ENCODE measurements at regions not wholly inside any gene's neighbourhood (a gene's known extent, or its start where the extent isn't known, plus 50 kb on each side); places are given as distances from the start of the nearest gene placed in this dataset.

DNA sequence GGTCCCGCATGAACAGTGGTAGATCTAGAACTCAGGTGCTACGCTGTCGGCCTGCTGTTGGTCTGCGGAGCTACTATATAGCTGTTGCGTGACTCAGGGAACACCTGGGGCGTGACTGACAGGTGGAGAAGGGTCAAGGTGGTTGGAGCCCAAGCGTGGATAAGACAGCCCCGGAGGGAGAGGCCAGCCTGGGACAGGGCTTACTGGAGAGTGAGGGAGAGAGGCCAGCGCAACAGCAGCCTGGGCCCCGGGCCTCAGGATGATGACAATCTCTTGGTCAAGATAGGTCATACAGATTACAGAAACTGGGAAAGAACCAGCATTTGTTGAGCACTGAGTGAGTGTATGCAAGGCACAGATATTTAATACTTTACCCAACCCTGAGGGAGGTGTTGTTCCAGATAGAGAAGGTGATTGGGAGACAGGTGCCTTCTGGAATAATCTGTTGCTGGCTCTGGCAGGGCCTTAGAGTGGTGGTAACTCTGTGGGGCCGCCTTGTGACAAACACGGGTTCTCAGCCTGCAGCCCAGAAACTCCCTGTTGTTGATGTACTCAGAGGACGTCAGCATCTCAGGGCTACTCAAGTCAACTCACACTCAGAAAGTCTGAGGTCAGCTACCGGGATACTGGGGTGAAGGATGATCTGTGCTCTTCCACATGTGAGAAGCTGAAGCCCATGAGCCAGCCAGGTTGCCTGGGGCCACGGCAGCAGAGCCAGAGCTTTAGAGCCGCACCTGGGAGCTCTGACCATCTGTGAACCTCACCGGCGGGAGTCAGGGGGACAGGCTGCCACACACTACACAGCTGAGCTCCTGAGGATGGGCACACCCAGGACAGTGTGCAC lies 265.4 kb upstream of the HES1 start:
- no peak for DNase-seq (ENCODE audit: extremely low read depth in 1 of 2, low read depth in 1 of 2)

DNA sequence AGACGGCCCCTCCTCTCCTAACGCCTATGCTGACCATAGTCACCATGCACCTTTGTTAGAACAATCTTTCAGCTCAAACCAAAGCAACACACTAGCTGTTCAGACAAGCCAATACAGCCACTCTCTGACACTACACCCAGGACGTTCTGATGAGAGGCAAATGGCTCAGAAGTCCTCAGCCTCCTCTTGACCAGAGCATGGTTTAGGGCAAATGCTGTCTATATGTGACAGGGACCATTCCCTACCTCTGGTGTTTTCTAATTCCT lies 264.8 kb upstream of the HES1 start:
- DNase-seq (ENCODE audit: extremely low read depth in 1 of 2, low read depth in 1 of 2), result no peak

DNA sequence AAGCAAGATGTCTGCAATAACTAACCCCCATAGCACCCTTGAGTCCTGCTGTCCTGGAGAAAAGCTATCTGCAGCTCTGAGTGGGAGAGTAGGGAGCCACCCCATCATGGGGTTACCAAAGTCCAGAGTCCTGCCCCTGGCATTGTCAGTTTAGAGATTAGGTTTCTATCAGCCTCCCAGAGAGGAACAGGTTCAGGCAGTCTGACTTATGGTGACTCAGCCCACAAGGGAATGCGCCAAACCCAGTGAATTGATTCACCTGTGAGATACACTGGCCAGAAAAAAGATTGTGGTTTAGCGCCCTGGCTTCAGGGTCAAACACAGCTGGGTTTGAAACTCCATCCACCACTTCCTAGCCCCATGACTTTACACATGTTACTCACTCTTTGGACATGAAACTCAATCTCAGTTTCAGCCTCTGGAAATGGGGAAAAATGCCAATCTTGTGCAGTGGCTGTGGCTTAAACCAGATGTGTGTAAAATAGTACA lies 263.6 kb upstream of the HES1 start:
- DNase-seq (ENCODE audit: extremely low read depth in 1 of 2, low read depth in 1 of 2), result no peak

DNA sequence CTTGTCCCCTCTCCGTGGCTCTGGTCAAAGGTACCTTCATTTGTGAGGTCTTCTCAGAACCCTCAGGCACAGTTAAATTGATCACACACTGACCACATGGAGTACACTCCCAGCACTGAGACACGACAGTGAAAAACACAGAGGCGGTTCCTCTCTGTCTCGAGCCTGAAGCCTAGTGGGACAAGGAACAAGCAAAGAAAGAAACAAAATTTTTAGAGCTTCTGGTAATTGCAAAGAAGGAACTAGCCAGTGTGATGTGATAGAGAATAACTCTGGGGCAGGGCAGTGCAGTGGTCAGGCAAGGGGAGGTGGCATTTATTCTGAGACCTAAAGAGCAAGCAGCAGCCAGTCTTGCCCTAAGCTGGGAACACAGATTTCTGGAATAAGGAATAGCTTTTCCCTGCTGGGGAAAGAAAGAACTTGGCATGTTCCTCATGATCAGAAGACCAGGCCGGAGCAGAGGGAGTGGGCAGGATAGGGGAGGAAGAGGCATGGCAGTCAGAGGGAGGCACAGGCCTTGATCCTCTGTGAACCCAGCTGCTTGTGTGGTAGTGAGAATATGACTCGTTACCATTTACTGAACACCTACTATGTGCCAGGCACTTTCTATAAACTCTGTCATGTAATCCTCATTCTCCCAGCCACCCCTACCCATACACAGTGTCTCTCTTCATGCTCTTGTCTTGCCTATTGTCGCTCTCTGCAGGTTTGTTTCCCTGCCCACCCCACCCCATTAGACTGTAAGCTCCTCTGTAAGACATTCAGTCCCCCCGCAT lies 262.3 kb upstream of the HES1 start:
- DNase-seq (ENCODE audit: extremely low read depth in 1 of 2, low read depth in 1 of 2), result no peak

DNA sequence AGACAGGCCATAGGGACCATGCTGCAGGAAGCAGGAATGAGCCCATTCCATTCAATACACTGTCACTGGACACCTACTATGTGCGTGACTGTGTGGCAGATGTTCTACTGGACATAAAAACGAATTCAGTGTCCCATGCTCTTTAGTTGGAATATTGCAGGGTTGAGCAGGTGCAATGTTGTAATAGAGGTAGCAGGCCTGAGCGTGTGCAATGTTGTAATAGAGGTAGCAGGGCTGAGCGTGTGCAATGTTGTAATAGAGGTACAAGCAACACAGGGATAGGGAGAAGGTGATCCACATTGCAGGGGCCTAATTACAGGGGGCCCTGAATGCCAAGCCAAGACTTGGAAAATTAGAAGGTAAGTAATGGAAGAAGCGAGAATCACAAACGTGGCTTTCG lies 261.4 kb upstream of the HES1 start:
- DNase-seq (ENCODE audit: extremely low read depth in 1 of 2, low read depth in 1 of 2), result no peak

DNA sequence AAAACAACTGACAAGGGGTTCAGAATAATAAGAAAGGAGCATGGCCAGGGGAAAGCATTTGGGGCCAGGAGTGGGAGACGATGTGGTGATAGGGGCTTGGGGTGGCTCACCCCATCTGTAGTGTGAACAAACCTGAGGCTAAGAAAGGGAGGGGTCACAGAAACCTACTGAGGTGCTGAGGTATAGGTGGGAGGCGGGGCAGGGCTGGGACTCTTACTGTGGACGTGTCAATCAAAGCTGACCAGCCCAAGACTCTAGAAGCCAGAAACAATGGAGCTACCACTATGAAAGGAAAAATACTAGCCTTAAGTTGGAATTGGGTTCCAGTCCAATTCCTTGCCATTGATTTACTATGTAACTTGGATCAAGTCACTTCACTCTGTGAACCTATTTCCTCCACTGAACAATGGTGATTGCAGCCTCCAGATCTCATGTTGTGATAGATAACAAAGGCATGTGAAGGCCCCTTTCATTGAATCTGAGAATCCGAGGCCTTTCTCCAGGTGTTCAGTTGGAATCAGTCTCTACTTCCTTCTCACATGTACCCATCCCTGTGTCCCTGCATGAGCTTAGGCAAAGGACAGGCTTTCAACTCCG lies 260.9 kb upstream of the HES1 start:
- no peak for DNase-seq (ENCODE audit: extremely low read depth in 1 of 2, low read depth in 1 of 2)

DNA sequence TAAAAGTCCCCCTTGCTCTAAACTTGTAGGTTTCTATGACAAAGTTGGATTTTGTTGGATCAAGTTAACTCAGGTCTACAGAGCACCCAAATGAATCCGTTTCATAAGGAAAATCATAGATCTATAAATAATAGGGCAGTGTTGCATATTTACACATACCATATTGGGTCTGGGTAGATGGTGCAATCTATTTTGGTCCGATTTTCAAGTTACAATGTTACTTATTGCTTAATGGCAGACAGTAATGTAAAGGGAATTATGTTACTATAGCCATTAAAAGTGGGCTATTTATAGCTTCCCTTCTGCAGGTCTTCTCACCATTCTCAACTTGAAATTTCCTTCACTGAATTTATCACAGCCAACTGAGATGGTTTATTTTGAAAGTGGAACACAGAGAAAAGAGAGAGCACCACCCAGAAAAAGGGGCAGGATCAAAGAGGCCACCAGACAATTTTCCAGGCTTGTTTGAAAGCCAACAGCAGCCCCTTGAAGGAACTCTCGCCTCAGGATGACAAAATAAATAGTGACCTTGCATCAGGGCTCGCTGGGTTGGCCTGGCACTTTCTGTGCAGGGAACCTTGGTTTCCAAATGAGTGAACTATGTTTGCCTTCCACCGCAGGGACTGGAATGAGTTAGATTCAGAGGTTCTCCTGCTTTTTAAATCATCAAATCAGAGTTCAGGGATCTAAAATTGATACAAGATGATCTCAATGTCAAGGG lies 260.2 kb upstream of the HES1 start:
- no peak for DNase-seq (ENCODE audit: extremely low read depth in 1 of 2, low read depth in 1 of 2)

DNA sequence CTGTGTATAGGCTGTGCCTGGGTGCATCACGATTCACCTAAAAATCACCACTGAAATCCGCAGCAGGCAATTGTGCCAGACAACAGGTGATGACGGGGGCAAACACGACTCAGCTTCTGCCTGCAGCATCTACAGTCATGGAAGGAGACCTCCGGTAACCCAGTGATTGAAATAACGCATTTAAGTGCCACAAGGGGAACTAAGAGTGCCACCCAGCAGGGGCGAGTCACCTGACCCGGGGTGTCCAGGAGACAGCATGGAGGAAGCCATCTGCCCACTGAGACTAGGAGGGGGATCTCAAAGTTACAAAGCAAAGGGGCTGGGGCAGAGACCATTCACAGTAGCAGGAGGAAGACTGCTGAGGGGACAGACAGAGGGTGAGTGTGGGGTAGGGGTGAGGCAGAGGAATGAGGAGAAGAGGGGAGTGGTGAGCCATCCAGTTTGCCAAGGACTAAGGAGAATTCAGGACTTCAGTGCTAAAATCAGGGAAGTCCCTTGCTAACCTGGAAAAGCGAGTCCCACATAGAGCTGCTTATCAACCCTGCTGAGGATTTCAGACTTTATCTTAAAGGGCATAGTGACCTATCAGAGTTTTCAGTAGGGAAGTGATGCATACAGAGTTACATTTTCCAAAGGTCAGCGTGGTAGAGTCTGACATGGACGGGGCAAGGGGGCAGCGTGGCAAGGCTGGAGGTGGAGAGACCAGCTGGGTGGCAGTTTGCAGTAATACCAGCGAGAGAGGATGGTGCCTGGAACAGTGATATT lies 256.7 kb upstream of the HES1 start:
- no peak for DNase-seq (ENCODE audit: extremely low read depth in 1 of 2, low read depth in 1 of 2)

DNA sequence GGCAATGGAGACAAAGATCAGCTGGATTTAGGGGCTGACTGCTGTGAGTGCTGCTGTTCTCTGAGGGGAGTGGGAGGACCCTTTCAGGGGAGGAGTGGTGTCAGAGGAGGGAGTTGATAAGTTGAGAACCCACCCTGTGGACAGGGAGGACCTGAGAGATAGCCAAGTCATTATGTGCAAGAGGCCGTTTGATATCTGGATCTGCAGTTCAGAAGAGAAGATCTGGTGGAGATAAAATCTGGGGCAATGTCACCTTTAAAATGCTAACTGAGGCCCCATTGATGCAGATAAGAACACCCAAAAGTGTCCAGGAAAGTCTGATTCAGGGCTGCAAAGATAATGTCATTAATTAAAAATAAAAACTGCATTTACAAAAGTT lies 256.1 kb upstream of the HES1 start:
- no peak for DNase-seq (ENCODE audit: extremely low read depth in 1 of 2, low read depth in 1 of 2)

DNA sequence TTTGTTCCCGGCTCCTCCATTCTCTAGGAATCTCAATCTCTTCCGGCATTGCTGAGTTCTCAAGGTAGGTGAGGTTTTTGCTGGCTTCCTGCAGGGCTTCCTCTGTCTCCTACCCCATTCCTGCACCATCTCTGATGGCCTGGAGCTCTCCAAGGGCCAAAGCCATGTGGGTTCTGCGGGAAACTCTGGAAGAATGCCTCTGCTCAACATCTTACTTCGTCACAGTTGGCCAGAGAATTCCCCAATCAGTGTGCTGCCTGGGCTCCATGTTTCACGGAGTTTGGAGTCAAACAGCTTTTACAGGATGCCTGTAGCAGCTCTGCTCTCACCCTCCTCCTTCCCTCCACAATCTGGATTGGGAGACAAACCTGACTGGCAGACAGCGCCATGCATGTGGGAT lies 253.9 kb upstream of the HES1 start:
- no peak for DNase-seq (ENCODE audit: extremely low read depth in 1 of 2, low read depth in 1 of 2)

DNA sequence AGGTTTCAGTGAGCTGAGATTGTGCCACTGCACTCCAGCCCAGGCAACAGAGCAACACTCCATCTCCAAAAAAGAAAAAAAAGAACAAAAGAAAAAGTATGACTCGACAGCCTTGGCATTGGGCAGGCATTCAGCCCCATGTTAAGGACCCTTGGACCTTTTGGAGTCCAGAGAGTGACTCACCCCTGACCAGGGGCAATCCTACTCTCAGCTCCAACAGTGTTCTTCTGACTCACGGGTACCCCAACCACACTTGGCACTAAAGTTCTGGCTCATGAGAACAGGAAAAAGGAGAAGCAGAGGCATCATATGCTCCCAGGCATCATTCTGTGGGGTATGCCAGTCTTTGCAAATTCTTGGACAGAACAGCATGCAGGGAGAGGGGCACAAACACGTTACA lies 252.4 kb upstream of the HES1 start:
- no peak for DNase-seq (ENCODE audit: extremely low read depth in 1 of 2, low read depth in 1 of 2)

DNA sequence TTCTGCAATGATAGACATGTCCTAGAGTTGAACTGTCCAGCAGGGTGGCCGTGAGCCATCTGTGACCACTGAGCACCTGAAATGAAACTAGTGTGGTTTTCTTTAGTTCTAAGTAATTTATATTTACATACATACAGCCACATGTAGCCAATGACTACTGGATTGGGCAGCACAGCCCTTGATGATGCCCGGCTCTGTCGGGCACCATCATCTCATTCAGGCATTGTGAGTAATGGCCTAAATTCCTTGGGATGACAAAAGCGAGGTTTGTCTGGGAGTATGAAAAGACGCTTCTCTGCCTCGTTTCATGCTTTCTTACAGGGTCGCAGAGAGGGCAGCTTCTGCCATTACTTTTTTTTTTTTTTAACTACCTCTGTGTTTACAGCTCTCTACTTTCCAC lies 251.9 kb upstream of the HES1 start:
- no peak for DNase-seq (ENCODE audit: extremely low read depth in 1 of 2, low read depth in 1 of 2)

DNA sequence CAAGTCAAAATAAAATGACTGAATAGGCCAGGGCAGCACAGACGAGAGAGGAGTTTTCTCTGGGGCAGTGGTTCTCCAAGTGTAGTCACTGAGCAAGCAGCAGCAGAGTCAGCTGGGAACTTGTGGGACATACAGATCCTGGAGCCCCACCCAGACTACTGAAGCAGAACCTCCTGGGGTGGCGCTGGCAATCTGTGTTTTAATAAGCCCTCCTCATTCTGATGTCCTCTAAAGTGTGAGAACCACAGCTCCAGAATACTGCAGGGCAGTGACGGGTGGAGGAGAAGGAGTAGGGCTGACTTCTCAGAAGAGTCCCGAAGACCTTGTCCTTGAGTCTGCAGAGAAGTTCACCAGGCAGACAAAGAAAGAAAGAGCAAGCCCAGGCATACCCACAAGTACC lies 251.3 kb upstream of the HES1 start:
- DNase-seq (ENCODE audit: extremely low read depth in 1 of 2, low read depth in 1 of 2), result no peak

DNA sequence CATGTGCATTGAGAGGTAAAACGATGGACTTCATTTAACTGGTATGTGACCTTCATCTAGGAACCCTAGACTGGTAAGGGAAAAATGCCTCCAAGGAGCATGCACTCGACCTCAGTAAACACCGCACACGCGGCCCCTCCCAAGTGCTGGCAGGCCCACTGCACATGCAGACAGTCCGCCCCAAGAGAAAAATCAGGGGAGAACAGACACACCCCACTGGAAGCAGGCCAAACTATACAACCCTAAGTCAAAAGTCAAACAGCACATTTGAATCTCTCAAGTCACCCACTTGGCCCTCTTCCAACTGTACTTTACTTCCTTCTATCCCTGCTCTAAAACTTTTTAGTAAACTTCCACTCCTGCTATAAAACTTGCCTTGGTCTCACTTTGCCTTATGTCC lies 250.1 kb upstream of the HES1 start:
- no peak for DNase-seq (ENCODE audit: extremely low read depth in 1 of 2, low read depth in 1 of 2)

DNA sequence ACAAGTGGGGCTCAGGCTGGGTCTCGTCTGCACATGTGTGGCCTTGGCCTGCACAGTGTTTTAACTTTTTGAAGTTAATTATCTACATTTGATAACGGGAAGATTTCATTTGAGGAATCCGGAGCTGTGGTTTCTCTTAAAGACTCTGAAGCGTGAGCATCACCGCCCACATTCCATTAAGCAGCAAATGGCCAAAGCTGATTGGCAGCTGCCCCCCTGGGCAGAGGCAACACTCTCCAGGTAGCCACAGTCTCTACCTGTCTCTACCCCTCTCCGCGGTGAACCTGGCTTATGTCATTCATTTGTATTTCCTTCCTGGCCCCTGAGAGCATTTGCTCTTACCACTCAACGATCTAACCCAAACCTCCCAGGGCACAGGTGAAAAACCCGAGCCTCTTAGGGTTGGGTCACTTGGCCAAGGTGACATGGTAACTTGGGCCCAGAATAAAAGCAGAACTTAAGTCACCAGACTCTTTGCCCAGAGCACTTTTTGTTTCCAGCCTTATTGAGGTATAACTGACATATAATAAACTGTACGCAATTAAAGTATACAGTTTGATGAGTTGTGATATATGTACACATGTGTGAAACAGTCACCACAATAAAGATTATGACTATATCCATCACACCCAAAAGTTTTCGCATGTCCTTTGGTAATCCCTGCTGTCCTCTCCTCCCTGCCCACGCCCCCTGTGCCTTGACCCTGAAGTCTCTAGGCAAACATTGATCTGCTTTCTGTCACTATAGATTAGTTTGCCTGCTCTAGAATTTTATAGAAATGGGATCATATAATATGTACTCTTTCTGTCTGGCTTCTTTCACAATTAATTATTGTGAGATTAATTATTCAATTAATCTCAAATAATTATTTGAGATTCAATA lies 245.7 kb upstream of the HES1 start:
- no peak for DNase-seq (ENCODE audit: extremely low read depth in 1 of 2, low read depth in 1 of 2)

DNA sequence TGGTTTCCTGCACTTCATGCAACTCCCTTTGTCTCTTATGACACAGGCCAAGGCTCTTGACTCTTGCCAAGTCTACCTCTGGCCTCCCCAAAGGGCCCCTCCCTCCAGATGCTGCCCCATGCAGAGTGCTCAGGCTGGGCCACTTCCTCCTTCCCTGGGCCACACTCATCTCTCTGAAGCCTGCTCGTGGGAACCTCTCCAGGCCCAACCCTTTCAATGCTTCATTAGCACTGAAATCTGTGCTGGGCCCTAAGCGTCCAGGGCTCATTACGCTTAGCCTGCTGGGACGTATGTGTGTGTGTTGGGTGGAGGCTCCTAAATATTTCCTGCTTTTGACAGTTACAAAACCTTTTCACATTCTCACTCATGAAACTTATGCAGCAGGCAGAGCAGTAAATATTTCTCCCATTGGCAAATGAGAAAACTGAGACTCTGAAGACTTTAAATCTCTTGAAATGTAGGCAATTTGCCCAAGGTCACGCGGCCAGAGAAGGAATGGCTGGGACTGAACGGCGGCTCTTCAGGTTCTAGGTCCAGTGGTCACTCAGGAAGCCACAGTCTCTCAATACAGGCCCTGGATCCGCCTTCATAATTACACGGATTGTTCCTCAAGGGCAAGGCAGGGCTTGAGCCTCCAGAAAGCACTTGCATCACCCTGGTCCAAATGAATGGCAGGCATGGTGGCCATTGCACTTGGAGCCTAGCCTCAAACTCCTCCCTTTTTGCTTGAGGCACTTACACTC lies 241.7 kb upstream of the HES1 start:
- DNase-seq (ENCODE audit: extremely low read depth in 1 of 2, low read depth in 1 of 2), result no peak

DNA sequence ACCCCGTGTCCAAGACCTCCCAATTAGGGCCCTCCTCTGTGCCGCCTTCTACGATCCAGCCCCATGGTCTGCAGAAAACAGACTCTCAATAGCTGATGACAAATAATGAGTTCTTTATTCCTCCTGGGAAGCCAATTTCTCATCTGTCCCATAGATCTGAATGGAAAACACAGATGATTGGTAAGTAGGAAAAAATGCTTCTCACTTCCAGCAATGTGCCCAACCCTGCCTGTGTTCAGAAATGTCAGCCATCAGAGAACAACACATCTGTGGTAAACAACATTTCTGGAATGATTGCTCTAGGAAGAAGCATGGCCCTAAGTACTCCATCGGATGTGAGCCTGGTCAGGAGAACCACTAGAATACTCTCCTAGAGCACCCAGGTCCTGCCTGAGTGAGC lies 240.5 kb upstream of the HES1 start:
- DNase-seq (ENCODE audit: extremely low read depth in 1 of 2, low read depth in 1 of 2), result no peak

DNA sequence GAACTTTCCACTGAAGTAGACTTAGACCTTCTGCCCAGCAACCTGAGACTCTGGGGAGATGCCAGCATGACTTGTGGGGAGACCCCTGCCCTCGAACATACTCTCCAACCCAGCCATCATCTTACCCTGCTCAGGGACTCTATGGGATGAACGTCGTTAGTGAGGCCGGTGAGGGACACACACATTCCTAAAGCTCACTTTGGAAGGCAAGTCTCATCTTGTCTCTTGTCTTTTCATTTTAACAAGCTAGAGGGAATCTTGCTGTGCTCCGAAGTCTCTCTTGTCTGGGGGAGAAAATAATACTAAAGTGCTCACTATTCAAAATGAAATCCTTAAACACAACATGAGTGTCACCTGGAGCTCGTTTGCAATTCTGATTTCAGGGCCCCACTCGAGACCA lies 239.5 kb upstream of the HES1 start:
- DNase-seq (ENCODE audit: extremely low read depth in 1 of 2, low read depth in 1 of 2), result no peak

DNA sequence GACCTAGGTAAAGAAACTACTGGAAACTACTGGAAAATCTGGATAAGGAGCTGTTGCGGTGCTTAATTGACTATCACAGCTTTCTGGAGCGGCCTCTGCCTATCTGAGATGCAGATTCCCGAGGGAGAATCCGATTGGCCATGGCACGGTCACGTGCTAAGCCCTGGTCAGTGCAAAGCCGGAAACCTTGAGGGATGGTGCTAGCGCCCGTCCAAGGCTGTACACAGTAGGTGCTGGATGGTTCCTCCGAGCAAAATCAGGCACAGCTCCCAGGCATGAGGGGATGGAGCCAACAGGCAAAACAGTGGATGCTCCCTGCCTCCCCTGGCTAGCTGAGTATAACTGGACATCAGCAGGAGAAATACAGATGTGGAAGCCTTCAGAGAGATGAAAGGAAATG lies 238.7 kb upstream of the HES1 start:
- no peak for DNase-seq (ENCODE audit: extremely low read depth in 1 of 2, low read depth in 1 of 2)
